ENCODE measurements at regions not wholly inside any gene's neighbourhood (a gene's known extent, or its start where the extent isn't known, plus 50 kb on each side); places are given as distances from the start of the nearest gene placed in this dataset.

DNA sequence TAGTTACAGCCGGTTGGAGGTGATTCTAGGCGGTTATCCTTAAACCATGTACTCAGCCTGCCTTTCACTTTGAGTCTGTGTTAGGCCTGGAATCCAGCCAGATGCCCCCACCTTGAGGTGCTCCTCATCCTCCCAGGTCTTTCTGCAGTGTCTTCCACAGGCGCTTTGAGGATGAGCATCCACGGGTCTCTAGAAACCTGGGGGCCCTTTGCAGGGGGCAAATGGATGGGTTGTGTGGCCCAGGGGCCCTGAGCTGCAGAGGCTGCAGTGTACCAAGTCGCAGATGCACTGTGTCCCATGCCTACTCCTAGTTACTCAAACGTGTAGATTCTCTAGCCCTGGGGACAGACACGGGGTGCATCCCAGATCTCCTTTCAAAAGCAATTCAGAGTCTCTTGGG is 242.1 kb upstream of the IRX1 start:
- TF ChIP-seq CTCF (IDR thresholded peaks at IDR 0.05; ENCODE audit: low read depth, low read length, missing control alignments), result no peak
- DNase-seq (ENCODE audit: low read depth), result no peak
- in situ Hi-C loops (cut with HindIII; ENCODE audit: low sequenced_read_pairs), result no loop called here
- no peak overlapping the region for H3K4me3 ChIP-seq (ENCODE audit: low read depth, low read length)

DNA sequence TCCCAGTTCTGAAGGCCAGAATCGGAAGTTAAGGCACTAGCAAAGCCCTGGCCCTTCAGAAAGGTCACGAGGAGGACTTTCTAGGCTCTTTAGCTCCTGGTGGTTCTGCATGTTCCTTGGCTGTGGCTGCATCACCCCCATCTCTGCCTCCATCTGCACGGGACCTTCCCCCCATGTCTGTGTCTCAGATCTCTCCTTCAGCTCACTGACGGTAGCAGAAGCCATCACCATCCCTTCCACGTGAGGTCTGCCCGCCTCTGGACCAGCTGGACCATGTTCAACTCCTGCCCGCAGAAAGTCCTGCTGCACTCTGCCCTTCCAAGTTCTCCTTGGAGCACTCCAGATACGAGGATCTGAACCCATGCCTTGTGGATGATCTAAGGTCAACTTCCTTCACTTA is 242.9 kb upstream of the IRX1 start:
- DNase-seq (ENCODE audit: low read depth), result no peak
- in situ Hi-C loops (cut with HindIII; ENCODE audit: low sequenced_read_pairs), result no loop called here
- TF ChIP-seq CTCF (IDR thresholded peaks at IDR 0.05; ENCODE audit: low read depth, low read length, missing control alignments), result no peak
- no peak overlapping the region for H3K4me3 ChIP-seq (ENCODE audit: low read depth, low read length)

DNA sequence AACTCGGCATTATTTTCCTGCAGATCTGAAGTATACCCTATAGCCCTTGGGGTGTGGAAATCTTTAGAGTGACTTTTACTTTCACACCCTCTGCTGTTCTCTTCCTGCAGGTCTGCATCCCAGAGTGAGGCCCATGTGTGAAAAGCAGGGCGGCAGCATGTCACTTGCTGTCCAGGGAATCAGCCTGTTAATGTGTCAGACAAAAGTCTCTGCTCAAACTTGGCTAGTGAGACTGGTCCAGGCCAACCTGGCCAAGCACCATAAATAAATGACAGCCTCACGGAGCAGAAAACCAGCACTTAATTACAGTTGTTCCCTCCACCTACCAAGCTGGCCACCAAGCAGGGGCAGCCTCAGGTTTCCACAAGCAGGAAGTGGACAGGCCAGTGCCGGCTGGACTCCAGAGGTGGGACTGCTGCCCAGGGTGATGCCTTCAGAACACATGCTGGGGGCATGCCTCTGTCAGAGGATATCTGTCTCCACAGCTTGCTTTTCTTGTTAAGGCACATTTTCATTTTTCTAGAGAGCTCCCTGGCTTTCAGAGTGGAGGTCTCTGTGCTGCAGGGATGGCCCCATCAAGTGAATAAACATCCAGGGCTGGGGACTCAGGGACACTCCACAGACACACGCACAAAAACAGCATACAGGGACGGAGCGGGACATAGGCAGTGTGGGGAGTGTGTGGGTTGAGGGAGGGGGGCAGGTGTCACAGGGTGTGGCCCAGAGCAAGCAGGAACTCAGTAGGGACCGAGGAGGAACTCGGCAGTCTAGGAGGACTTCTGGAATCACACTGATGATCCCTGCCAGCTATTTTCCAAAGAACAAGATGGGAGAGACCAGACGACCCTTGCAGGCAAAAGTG is 243.8 kb upstream of the IRX1 start:
- DNase-seq (ENCODE audit: low read depth), result no peak
- in situ Hi-C loops (cut with HindIII; ENCODE audit: low sequenced_read_pairs), result no loop called here

GRCh38 chr5:3350781-3351180 is 244.9 kb upstream of the IRX1 start:
- DNase-seq (ENCODE audit: low read depth), result no peak
- no peak overlapping the region for H3K4me3 ChIP-seq (ENCODE audit: low read depth, low read length)
- TF ChIP-seq CTCF (IDR thresholded peaks at IDR 0.05; ENCODE audit: low read depth, low read length, missing control alignments), result no peak
- in situ Hi-C loops (cut with HindIII; ENCODE audit: low sequenced_read_pairs), result no loop called here

More for the DNA sequence above, 243.8 kb upstream of the IRX1 start:
- H3K4me3 ChIP-seq (ENCODE audit: low read depth, low read length), result no peak overlapping the region
- TF ChIP-seq CTCF (IDR thresholded peaks at IDR 0.05; ENCODE audit: low read depth, low read length, missing control alignments), result no peak

- no peak overlapping the region for H3K4me3 ChIP-seq (ENCODE audit: low read depth, low read length)
- no peak for TF ChIP-seq CTCF (IDR thresholded peaks at IDR 0.05; ENCODE audit: low read depth, low read length, missing control alignments)
- in situ Hi-C loops (cut with HindIII; ENCODE audit: low sequenced_read_pairs), result no loop called here
- no peak for DNase-seq (ENCODE audit: low read depth)
Measured at GRCh38 chr5:3349704-3350565, 245.7 kb upstream of the IRX1 start.

DNA sequence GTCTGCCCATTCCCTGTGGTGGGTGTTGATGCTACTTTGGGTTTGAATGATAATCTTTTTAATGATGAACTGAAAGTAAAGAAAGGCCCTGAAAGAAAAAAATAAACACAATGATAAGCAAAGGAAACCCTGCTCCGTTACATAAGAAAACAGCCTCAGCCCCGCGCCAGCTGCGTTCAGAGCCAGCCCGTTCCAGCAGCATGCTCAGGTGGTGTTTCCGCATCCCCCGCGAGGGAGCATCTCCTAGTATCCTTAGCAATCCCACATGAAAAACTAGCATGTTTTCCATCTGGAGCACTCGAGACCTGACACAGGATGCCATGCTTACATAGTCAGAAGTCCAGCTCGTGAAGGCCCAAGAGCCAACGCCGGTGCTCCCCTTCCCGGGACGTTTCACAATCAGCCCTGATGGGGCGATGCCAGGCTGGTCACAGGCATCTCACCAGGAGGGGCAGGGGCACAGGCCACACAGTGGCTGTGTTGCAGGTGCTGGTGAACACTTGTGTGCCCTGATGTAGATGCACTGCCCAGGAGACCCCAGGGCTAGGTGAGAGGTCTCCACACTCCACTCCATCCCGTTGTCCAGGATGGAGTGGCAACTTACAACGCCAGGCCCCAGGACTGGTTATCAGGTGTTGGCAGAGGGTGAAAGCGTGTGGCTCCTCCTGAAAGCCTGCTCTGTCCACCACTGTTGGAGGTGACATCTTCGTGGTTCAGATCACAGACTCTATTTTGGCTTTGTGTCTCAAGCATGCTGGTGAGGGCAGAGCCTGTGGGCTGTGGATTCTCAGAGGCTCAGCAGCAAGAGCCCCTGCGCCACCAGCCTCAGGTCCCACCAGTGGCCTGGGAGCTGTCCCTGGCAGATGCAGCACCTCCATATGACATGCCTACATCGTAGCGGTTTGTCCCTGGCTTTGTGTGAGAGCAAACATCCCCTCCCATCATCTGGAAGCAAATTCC is 246.8 kb upstream of the IRX1 start:
- no peak for TF ChIP-seq CTCF (IDR thresholded peaks at IDR 0.05; ENCODE audit: low read depth, low read length, missing control alignments)
- in situ Hi-C loops (cut with HindIII; ENCODE audit: low sequenced_read_pairs), result no loop called here
- no peak overlapping the region for H3K4me3 ChIP-seq (ENCODE audit: low read depth, low read length)
- no peak for DNase-seq (ENCODE audit: low read depth)

Data from astrocyte of the cerebellum (primary cell).